Fibroblast of the aortic adventitia (primary cell): ENCODE measurements at regions not wholly inside any gene's neighbourhood (a gene's known extent, or its start where the extent isn't known, plus 50 kb on each side); places are given as distances from the start of the nearest gene placed in this dataset.

ENCODE experiments used
- DNase-seq: peaks from one replicate; pipeline ENCODE4 v3.0.0-alpha.2; 2010; ENCODE audit warnings: low read depth
- H3K4me3 ChIP-seq: 2 replicates; pipeline ENCODE4 v1.5.1; 2011; ENCODE audit warnings: low read depth, mild to moderate bottlenecking, control low read depth, low read length, moderate library complexity
- TF ChIP-seq, protein P1 (sequence below): IDR thresholded peaks from 2 replicates; pipeline ENCODE4 v1.5.1; 2011; ENCODE audit warnings: mild to moderate bottlenecking, low read length, control low read depth, inconsistent platforms; ENCODE audit not compliant: insufficient read depth

DNA sequence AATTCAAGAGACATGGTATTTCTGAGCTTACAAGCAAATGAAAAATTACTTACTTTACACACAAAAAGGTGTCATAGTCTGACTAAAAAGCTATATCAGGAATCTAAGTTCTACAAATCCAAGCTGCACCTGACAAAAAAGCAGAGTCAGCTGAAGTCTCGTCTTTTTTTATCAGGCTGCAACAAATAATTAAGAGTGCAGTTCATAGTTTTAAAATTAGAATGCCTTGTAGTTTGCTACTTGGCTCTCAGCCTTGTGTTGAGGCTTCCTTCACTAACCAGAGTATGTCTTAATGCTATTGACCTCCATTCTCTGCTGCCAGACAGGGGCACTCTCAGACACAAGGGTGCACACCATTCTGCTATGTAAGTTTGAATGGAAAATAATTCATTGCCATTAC is 940.7 kb downstream of the PCDH7 start:
- TF ChIP-seq, protein P1, sequence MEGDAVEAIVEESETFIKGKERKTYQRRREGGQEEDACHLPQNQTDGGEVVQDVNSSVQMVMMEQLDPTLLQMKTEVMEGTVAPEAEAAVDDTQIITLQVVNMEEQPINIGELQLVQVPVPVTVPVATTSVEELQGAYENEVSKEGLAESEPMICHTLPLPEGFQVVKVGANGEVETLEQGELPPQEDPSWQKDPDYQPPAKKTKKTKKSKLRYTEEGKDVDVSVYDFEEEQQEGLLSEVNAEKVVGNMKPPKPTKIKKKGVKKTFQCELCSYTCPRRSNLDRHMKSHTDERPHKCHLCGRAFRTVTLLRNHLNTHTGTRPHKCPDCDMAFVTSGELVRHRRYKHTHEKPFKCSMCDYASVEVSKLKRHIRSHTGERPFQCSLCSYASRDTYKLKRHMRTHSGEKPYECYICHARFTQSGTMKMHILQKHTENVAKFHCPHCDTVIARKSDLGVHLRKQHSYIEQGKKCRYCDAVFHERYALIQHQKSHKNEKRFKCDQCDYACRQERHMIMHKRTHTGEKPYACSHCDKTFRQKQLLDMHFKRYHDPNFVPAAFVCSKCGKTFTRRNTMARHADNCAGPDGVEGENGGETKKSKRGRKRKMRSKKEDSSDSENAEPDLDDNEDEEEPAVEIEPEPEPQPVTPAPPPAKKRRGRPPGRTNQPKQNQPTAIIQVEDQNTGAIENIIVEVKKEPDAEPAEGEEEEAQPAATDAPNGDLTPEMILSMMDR = no peak
- H3K4me3 ChIP-seq = no peak overlapping the region
- DNase-seq = no peak

- DNase-seq = no peak
- no peak overlapping the region for H3K4me3 ChIP-seq
- TF ChIP-seq, protein P1 = no peak
Observed at GRCh38 chr4:31662951-31663350, 942.8 kb downstream of the PCDH7 start.

DNA sequence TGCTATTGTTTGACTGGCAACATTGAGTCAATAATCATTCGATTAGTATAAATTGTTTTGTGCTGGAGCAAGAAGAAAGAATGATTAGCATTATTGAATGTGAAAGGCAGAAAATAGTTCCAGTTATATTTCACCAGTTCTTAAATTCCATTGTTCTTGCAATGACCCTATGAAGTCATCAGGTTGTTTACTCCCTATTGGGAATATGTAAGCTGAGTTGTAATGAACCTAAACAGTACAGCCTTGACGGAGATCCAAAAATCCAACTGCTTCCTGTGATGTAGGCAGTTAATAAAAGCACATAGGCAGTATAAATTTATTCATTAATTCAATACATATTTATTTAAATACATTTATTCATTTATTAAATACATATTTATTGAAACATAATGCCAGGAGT is 947.5 kb downstream of the PCDH7 start:
- no peak overlapping the region for H3K4me3 ChIP-seq
- DNase-seq = peak; percentile 3
- TF ChIP-seq, protein P1 = no peak

- DNase-seq = peak; percentile 51
- TF ChIP-seq, protein P1 = peak; percentile 61
- no peak overlapping the region for H3K4me3 ChIP-seq
Observed at GRCh38 chr4:31674313-31674947, 954.3 kb downstream of the PCDH7 start.

- TF ChIP-seq, protein P1 = no peak
- no peak overlapping the region for H3K4me3 ChIP-seq
- DNase-seq = no peak
Observed at GRCh38 chr4:31678356-31678755, 958.2 kb downstream of the PCDH7 start.

DNA sequence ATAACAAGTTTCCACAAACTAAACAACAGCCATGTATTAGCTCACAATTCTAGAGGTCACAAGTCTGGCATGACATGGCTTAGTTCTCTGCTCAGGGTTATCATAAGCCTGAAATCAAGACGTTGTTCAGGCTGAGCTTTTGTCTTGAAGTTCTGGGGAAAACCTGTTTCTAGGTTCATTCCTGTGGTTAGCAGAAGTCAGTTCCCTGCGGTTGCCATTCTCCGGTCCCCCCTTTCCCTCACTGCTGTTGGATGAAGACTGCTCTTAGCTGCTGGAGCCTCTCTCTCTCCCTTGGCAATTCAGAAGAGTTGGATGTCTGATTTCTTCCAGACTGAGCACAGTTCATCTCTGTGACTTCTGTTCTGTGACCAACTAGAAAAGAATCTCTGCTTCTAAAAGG is 962.6 kb downstream of the PCDH7 start:
- TF ChIP-seq, protein P1 = no peak
- no peak overlapping the region for H3K4me3 ChIP-seq
- DNase-seq = peak; percentile 4

DNA sequence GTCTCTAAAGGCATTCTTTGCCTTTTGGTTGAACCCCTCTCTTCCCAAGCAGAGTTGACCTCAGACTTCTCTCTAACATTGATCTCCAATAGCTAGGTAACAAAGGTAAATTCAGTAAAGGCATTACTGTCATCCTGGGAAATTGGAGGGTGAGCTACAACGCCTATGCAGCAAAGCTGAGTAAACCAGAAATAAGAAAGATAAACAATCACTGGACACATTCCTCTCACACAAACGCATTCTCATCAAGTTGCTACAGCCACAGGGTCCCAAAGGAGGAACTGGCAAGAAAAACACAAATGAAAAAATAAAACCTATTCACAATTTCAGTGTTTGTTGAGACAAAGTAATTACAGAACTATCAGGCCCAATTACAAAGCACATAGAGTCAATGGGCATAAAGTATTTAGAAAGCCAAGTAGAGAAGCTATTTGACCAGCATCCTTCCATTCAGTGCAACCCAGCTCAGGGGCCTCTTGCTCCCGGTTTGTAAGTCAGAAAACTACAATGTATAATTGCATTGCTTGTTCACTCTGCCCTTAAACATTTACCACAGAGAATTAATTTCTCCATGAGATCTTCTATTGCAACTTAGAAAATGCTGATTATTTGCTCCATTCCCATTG is 967.7 kb downstream of the PCDH7 start:
- no peak overlapping the region for H3K4me3 ChIP-seq
- no peak for DNase-seq
- TF ChIP-seq, protein P1 = no peak
